Ishikawa (cell line): ENCODE measurements at regions not wholly inside any gene's neighbourhood (a gene's known extent, or its start where the extent isn't known, plus 50 kb on each side); places are given as distances from the start of the nearest gene placed in this dataset.

Source experiments
- CEBPB ChIP-seq: IDR thresholded peaks from 2 replicates; pipeline ENCODE4 v1.6.1; 2012
- CREB1 ChIP-seq: IDR thresholded peaks from 2 replicates; pipeline ENCODE4 v1.6.1; 2012; ENCODE audit warnings: low read depth
- EGR1 ChIP-seq: IDR thresholded peaks from 2 replicates; pipeline ENCODE4 v1.6.1; 2012
- EP300 ChIP-seq: IDR thresholded peaks from 2 replicates; pipeline ENCODE4 v1.6.1; 2012; ENCODE audit warnings: borderline replicate concordance
- FOXM1 ChIP-seq: IDR thresholded peaks from 2 replicates; pipeline ENCODE4 v1.6.1; 2012; ENCODE audit warnings: low read depth, borderline replicate concordance
- RAD21 ChIP-seq: IDR thresholded peaks from 2 replicates; pipeline ENCODE4 v1.6.1; 2012; ENCODE audit warnings: low read depth
- TAF1 ChIP-seq: IDR thresholded peaks from 2 replicates; pipeline ENCODE4 v1.6.1; 2012; ENCODE audit warnings: low read depth, mild to moderate bottlenecking
- TCF12 ChIP-seq: IDR thresholded peaks from 2 replicates; pipeline ENCODE4 v1.6.1; 2012; ENCODE audit warnings: low read depth
- YY1 ChIP-seq: IDR thresholded peaks from 2 replicates; pipeline ENCODE4 v1.6.1; 2012; ENCODE audit warnings: low read depth
- ZBTB7A ChIP-seq: IDR thresholded peaks from 2 replicates; pipeline ENCODE4 v1.6.1; 2012; ENCODE audit warnings: low read depth
- TF ChIP-seq, protein P1 (sequence below): IDR thresholded peaks from 2 replicates; pipeline ENCODE4 v1.6.1; 2012
- TF ChIP-seq, protein P2 (sequence below): IDR thresholded peaks from 2 replicates; pipeline ENCODE4 v1.6.1; 2012; ENCODE audit warnings: low read depth, mild to moderate bottlenecking
- TF ChIP-seq, protein P3 (sequence below): IDR thresholded peaks from 2 replicates; pipeline ENCODE4 v1.6.1; 2012

GRCh38 chr9:107969141-107969540, 479.6 kb upstream of the KLF4 start:
- TF ChIP-seq EP300 (no peak), TCF12 (no peak), CEBPB (no peak), RAD21 (no peak), EGR1 (no peak), ZBTB7A (no peak), TAF1 (no peak), YY1 (no peak), FOXM1 (no peak), CREB1 (no peak)
- TF ChIP-seq, protein P1, sequence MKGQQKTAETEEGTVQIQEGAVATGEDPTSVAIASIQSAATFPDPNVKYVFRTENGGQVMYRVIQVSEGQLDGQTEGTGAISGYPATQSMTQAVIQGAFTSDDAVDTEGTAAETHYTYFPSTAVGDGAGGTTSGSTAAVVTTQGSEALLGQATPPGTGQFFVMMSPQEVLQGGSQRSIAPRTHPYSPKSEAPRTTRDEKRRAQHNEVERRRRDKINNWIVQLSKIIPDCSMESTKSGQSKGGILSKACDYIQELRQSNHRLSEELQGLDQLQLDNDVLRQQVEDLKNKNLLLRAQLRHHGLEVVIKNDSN = no peak
- TF ChIP-seq, protein P2, sequence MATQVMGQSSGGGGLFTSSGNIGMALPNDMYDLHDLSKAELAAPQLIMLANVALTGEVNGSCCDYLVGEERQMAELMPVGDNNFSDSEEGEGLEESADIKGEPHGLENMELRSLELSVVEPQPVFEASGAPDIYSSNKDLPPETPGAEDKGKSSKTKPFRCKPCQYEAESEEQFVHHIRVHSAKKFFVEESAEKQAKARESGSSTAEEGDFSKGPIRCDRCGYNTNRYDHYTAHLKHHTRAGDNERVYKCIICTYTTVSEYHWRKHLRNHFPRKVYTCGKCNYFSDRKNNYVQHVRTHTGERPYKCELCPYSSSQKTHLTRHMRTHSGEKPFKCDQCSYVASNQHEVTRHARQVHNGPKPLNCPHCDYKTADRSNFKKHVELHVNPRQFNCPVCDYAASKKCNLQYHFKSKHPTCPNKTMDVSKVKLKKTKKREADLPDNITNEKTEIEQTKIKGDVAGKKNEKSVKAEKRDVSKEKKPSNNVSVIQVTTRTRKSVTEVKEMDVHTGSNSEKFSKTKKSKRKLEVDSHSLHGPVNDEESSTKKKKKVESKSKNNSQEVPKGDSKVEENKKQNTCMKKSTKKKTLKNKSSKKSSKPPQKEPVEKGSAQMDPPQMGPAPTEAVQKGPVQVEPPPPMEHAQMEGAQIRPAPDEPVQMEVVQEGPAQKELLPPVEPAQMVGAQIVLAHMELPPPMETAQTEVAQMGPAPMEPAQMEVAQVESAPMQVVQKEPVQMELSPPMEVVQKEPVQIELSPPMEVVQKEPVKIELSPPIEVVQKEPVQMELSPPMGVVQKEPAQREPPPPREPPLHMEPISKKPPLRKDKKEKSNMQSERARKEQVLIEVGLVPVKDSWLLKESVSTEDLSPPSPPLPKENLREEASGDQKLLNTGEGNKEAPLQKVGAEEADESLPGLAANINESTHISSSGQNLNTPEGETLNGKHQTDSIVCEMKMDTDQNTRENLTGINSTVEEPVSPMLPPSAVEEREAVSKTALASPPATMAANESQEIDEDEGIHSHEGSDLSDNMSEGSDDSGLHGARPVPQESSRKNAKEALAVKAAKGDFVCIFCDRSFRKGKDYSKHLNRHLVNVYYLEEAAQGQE = no peak
- TF ChIP-seq, protein P3, sequence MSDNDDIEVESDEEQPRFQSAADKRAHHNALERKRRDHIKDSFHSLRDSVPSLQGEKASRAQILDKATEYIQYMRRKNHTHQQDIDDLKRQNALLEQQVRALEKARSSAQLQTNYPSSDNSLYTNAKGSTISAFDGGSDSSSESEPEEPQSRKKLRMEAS = no peak
